HG03108 (cell line): ENCODE measurements at regions not wholly inside any gene's neighbourhood (a gene's known extent, or its start where the extent isn't known, plus 50 kb on each side); places are given as distances from the start of the nearest gene placed in this dataset.

Experiments
- ATAC-seq: cut with Tn5 transposase; IDR thresholded peaks from one replicate; pipeline ENCODE4 v1.9.1; 2021; ENCODE audit warnings: moderate library complexity; ENCODE audit not compliant: unreplicated experiment

- no peak for ATAC-seq
These were observed 104.0 kb upstream of the SSTR1 start for GRCh38 chr14:38103542-38104225.

GRCh38 chr14:38105106-38105702, 102.5 kb upstream of the SSTR1 start:
- no peak for ATAC-seq

DNA sequence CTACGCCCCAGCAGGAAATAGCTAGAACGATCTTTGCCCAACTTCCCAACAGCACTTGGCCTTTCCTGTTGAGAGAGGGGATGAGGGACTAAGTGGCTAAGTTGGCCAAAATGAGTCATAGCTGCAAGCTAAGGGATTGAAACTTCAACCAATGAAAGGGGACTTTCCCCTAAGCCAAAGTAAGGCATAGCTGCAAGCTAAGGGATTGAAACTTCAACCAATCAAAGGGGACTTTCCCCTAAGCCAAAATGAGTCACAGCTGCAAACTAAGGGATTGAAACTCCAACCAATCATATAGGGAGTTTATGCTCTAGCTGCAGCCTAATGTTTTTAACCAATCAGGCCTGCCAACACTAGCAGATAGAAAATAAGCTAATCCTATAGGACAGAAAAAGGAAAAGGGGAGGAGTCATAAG, 100.5 kb upstream of the SSTR1 start:
- no peak for ATAC-seq

GRCh38 chr14:38108681-38109080, 99.0 kb upstream of the SSTR1 start:
- ATAC-seq = no peak

DNA sequence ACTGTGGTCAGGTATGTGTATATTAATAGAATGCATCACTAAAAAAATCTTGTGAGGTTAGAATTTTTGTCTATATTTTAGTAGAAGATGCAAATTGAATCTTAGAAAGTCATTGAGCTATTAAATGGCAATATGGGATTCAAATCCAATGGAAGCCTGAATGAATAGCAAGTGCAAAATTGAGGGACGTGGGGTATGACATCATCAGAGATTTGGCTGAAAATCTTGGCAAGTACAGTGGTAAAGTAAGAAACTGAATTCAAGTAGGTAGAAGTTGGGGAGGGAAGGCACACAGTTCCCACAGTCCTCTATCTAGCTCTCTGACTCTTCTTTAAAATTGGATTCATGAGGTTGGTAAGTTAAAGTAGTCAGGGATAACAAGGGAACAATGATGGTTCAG, 97.4 kb upstream of the SSTR1 start:
- no peak for ATAC-seq

DNA sequence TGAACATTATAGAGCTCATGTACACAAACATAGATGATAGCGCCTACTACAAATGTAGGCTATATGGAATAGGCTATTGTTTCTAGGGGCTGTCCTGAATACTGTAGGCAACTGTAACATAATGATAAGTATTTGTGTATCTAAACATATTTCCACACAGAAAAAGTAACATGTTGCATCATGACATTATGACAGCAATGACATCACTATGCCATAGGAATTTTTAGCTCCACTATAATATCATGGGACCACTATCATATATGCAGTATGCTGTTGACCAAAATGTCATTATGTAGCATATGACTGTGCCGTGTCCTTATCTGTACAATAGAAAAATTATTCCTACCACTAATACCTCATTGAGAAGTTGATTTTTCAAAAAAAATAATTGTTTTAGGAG, 96.7 kb upstream of the SSTR1 start:
- ATAC-seq = no peak

DNA sequence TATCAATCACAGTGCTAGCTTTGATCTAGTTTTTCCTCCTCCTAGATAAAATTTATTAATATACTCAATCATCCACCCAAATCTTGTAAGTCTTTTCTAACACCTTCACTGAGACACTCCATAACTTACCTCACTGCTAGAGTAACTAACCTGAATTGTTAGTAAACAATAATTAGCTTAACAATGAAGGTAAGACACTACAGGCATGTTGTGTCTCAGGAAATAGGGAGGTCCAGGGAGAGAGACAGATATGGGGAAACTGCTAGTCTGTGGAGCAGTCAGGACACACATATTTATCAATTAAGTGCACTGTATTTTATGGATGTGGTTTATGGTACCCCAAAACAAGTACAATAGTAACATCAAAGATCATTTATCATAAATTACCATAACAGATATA, 94.2 kb upstream of the SSTR1 start:
- ATAC-seq = no peak

DNA sequence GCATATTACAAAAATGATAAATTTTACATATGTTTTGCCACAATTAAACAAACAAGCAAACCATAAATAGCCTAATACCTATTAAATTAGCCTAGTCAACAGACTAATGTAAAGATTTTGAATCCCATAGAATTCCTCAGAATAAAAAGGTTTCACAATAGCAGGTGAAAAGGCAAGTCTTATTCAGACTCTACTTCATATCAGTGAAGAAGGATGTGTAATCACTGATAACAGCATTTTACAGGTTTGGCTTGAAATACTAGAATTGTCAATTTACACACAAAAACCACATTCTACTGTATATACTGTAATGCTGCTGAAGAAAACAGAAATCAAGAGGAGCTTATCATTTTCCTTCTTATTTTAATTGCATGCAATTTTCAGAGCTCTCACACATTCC, 90.8 kb upstream of the SSTR1 start:
- no peak for ATAC-seq

DNA sequence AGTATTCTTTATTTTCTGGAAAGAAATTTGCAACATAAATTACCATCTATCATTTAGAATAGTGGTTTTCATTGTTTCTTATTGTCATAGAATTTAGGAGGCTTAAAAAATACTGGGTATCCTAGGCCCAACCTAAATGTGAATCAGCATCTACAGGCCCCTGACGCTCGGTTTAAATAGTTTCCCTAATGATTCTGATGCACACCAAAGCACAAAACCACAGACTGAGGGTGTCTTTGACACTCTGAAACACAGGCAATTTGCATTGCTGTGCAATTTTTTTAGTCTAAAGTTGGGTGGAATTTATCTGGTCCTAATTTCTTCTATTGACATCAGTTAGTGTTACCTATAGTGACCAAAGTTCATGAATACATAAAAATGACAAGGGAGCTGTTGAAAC, 87.6 kb upstream of the SSTR1 start:
- ATAC-seq = no peak

- no peak for ATAC-seq
These were observed 86.2 kb upstream of the SSTR1 start for GRCh38 chr14:38121320-38122020.

DNA sequence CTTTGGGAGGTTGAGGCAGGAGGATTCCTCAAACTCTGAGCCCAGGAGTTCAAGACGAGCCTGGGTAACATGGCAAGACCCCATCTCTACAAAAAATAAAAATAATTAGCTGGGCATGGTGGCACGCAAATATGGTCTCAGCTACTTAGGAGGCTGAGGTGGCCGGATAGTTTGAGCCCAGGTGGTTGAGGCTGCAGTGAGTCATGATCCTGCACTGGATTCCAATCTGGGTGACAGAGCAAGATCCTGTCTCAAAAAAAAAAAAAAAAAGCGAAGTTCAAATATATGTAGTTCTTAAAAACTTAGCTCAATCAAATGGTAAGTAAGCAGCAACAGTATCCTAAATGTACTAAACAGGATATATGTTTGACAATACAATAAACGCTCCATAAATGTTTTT, 85.5 kb upstream of the SSTR1 start:
- ATAC-seq = no peak

DNA sequence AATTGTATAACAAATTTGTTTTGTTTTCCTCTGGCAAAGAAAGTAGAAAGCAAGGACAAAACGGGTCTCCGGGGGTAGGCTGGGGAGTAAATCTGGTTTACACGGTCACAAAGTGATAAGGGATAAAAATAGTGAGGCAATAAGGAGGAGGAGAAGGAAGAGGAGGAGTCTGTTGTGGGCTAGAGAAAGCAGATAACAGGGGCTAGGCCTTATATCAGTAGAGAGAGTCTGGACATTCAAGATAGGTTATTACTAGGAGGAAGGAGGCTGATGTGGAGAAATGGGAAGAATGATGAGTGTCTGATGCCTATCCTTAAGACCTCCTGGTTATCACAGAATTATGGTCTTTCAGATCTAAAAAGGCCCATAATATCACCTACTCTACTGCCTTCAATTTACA, 83.2 kb upstream of the SSTR1 start:
- ATAC-seq = no peak

DNA sequence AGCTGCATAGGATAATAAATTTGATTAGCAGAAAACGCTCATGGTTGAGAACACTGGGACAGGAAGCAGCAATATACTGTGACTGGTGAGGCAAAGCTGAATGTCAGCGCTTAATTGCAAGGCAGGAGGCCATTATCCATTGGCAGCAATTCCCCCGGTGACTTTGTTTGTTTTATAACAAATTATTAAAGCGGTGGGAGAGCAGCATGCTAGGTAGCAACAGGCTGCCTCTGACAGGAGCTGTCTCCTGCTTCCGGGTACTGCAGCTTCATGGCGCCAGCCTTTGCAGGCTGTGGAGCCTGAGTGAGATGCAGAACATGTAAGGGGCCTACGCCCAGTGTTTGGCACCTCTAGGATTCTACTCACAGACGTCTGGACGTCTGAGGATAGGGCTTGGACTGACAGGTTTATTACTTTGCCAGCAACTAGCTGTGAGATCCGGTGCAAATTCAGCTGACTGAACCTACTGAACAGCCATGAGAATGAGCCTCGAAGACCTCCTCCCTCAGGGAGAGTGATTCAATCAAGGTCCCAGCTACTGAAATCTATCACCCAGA, 82.1 kb upstream of the SSTR1 start:
- ATAC-seq = no peak

DNA sequence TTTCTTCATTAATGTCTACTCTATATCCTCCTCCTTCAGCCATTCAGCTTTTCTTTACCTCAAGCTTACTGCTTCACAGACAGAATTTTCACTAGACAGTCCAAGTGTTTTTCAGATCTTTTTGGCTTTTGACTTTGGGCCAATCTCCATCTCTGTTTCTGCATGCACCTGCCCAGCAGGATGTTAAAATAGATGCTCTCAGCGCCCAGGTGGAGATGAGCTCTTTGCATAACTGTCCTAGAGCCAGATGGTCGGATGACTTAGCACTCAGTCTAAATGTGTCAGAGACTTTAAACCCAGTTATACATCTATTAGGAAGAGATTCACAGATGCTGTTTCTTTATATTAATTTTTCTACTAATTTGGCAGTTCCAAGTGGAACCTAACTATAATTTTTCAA, 80.3 kb upstream of the SSTR1 start:
- no peak for ATAC-seq

DNA sequence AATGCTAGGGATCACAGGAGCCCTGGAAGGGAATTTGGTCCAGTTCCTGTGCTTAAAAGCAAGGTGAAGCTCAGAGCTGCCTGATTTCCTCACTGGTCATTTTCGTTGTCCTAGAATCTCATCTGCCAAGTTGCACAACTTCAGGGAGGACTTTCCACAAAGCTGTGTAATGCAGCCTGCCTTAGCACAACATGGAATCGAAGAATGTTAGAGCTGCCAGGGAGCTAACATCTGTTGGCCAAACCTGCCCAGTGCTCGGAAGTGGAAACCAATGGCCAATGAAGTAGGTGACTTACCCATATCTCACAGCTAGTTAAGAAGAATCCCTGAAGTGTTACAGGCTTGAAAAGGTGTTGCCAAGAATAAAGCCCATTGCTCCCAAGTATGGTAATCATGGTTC, 79.9 kb upstream of the SSTR1 start:
- ATAC-seq = no peak

- no peak for ATAC-seq
These were observed 79.1 kb upstream of the SSTR1 start for GRCh38 chr14:38128640-38129039.

GRCh38 chr14:38129192-38129591, 78.5 kb upstream of the SSTR1 start:
- ATAC-seq = no peak

- ATAC-seq = no peak
These were observed 78.0 kb upstream of the SSTR1 start for GRCh38 chr14:38129705-38130104.

GRCh38 chr14:38134416-38135030, 73.2 kb upstream of the SSTR1 start:
- ATAC-seq = no peak

- ATAC-seq = no peak
These were observed 72.4 kb upstream of the SSTR1 start for GRCh38 chr14:38135106-38135867.

- ATAC-seq = no peak
These were observed 70.7 kb upstream of the SSTR1 start for GRCh38 chr14:38137005-38137404.
